Fibroblast of skin of right biceps (primary cell): ENCODE measurements at regions not wholly inside any gene's neighbourhood (a gene's known extent, or its start where the extent isn't known, plus 50 kb on each side); places are given as distances from the start of the nearest gene placed in this dataset.
"Not testable (repeated sequence)": the region's sequence is repeated elsewhere in the genome, so short reads cannot be mapped to it uniquely, and the experiment has no call there.

Experiments
- DNase-seq: peaks from one replicate; pipeline ENCODE4 v3.0.0-alpha.2; 2013

DNA sequence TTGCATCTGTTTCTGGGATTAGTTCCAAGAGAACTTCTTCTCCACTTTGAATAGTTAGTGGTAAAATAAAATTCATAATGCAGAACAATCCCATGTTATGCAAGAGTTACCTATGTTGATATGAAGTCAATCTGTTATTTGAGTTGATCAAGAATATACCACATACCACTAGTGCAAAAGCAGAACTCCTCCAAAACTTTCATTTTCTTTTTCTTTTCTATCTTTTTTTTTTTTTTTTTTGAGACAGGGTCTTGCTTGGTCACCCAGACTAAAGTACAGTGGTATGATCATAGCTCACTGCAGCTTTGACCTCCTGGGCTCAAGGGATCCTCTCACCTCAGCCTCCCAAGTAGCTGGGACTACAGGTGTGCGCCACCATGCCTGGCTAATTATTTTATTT lies 78.8 kb upstream of the UMPS start:
- not testable (repeated sequence) for DNase-seq

- DNase-seq: no peak
These were observed 78.2 kb upstream of the UMPS start for GRCh38 chr3:124652009-124652408.

DNA sequence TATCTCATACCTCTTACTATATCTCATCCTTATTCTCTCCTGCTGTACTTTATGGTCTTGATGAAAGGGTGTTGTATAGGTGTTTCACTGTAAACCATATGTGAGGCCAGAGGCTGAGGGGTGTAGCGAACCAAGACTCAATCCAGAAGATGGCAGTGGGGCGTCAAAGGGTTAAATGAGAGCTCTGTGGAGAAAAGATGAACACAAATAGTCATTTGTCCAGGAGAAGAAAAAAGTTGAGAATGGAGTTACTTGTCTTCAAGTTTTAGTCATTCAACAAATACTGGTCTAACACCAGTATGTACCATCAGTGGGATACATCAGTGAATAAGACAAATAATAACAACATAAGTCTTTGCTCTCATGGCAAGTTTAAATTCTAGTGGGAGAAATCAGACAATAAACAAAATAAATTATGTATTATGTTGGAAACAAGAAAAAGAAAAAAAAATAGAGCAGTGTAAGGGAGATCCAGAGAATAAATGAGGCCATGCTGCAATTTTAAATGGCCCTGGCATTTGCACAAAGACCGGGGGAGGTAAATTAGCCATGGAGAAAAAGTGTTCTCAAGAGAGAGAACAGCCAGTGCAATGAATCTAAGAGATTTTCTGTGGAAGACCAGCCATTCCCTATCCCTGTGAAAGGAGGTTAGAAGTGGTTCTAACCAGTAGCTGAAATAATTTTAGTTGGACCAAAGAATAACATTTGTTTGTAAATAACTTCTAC lies 77.0 kb upstream of the UMPS start:
- no peak for DNase-seq

GRCh38 chr3:124653797-124654469 lies 76.3 kb upstream of the UMPS start:
- no peak for DNase-seq

GRCh38 chr3:124654470-124654845 lies 75.8 kb upstream of the UMPS start:
- no peak for DNase-seq

DNA sequence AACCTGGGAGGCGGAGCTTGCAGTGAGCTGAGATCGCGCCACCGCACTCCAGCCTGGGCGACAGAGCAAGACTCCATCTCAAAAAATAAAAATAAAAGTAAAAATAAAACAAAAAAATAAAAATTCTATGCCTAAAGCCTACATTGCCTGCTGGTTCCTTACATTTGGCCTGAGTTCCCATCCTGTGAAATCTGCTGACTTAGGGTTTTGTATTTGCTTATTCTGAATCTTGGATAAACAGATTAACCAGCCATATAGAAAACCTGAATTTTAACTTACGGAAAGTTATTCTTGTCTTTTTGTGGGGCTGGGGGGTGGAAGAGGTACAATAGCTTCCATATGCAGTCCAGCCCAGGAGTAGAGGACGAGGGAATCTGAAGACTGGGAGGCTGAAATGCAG lies 73.7 kb upstream of the UMPS start:
- DNase-seq: no peak

DNA sequence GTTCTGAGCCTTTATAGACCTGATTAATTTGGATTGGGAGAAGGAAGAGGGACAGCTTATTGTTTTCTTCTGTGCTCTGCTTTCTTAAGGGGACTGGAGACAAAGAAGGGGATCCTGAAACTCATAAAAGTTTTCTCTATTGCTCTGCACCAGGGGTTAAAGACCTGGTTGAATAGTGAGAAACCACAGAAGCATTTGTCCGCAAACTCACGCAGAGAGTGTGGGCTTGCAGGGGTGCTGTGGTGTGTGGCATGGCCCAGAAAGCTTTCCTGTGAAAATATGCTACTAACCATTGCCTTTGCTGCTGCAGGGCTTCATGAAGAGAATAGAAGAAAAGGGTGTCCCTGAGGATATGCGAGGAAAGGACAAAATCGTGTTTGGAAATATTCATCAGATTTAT lies 73.1 kb upstream of the UMPS start:
- DNase-seq: no peak

DNA sequence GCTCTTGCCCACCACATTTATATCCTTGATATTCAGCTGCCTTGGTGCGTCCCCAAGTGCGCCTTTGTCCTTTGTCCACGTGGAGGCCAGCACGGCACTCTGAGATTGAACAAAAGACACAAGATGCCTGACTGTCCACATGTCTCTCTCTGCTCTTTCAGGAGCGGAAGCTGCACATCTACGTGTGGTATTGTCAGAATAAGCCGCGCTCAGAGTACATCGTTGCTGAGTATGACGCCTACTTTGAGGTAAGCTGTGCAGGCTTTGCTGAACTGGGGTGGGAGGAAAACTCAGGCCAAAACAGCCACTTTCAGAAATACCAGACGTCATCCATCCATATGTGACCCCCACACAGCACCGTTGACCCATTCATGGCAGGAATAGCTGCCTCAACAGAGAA lies 72.0 kb upstream of the UMPS start:
- no peak for DNase-seq

GRCh38 chr3:124659175-124659574 lies 71.1 kb upstream of the UMPS start:
- DNase-seq: no peak

DNA sequence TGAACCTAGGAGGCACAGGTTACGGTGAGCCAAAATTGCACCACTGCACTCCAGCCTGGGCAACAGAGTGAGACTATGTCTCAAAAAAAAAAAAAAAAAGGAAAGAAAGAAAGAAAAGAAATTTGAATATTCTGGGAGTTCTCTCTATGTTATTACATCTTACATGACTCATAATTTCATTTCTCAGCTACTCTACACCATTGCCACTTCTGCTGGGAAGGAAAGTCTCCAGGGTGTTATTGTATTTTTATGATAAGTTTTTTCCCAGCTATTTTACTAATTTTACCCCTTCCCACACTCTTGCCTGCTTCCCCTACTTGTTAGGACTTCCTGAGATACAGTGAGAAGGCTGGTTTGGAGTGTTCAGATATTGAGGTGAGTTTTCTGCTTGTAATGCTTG lies 69.7 kb upstream of the UMPS start:
- DNase-seq: no peak

GRCh38 chr3:124663690-124664089 lies 66.6 kb upstream of the UMPS start:
- DNase-seq: peak; percentile 36

GRCh38 chr3:124664804-124665203 lies 65.4 kb upstream of the UMPS start:
- DNase-seq: no peak

GRCh38 chr3:124666067-124666466 lies 64.2 kb upstream of the UMPS start:
- no peak for DNase-seq

DNA sequence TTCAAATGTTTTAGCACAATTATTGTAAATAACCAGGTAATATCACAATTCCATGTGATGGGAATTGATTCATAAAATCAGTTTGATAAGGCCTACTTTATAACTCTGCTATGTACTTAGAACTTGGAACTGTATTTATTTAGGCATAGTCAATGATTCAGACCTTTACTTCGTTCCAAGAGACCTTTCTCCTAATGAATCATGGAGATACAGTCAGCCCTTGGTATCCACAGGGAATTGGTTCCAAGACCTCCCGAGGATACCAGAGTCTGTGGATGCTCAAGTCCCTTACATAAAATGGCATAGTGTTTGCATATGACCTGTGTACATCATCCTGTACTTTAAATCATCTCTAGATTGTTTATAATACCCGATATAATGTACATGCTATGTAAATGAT lies 60.8 kb upstream of the UMPS start:
- peak; percentile 86 for DNase-seq

DNA sequence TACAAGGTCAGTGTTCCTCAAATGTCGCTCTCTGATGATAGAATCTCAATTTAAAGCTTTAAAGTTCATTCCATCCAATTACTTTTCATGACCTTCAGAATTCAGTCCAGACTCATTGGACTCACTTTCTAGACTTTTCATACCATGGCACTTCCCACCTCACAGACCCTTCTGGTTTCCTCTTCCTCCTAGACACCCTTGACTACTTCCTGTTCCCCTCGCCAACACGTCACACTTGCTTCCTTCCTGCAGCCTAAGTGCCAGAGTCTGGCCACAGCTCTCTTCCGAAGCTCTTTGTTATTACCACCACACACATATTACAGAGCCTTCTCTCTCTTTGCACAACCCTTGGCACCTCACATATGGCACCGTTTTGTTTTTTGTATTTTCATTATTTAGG lies 59.1 kb upstream of the UMPS start:
- no peak for DNase-seq

- DNase-seq: no peak
These were observed 55.9 kb upstream of the UMPS start for GRCh38 chr3:124674336-124674735.

DNA sequence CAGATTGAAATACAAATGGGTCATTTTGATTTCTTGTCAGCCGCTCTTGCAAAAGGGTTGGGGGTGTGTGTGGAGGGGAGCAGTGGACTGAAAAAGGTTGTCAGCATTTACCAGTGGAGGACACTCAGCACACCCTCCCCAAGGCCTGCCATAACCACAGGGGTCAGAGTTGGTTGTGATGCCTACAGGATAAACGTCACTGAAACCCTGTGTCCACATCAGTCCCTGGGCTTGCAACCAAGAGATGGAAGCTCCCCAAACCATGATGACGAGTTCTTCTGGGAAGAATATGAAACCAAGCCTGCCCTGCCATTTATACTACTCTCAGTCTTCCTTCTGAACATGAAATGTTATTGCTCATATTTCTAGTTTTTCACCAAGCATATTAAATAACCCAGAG lies 54.0 kb upstream of the UMPS start:
- DNase-seq: peak; percentile 24

- no peak for DNase-seq
These were observed 51.1 kb upstream of the UMPS start for GRCh38 chr3:124679048-124679638.
